ENCODE measurements at regions not wholly inside any gene's neighbourhood (a gene's known extent, or its start where the extent isn't known, plus 50 kb on each side); places are given as distances from the start of the nearest gene placed in this dataset.
"Not testable (repeated sequence)": the region's sequence is repeated elsewhere in the genome, so short reads cannot be mapped to it uniquely, and the experiment has no call there.

DNA sequence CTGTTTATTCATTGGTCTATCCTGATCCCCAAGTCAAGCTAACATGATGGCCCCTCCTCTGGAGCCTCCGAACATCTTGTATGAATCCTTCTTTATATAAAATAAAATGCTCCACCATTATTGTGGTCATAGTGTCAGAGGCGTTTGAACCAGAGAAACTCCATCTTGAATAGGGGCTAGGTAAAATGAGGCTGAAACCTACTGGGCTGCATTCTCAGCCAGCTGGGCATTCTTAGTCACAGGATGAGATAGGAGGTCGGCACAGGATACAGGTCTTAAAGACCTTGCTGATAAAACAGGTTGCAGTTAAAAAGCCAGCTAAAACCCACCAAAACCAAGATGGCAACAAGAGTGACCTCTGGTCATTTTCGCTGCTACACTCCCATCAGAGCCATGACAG is 905.8 kb upstream of the AUTS2 start:
- DNase-seq = no peak

DNA sequence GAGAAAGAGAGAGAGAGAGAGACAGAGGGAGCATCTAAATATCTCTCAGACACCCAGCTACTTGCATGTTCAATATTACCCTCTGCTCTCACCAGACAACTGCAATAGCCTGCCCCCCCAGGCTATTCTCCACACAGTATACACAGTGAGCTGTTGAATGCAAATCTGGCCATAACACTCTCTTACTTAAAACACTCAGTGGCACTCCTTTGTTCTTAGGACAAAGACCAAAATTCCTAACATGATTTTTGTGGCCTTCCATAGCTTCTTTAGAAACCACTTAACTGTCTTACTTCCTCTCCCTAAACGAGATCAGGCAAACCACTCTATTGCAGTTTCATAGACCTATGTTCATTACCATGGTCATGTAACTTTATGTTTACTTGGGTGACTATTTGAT is 903.6 kb upstream of the AUTS2 start:
- no peak for DNase-seq

DNA sequence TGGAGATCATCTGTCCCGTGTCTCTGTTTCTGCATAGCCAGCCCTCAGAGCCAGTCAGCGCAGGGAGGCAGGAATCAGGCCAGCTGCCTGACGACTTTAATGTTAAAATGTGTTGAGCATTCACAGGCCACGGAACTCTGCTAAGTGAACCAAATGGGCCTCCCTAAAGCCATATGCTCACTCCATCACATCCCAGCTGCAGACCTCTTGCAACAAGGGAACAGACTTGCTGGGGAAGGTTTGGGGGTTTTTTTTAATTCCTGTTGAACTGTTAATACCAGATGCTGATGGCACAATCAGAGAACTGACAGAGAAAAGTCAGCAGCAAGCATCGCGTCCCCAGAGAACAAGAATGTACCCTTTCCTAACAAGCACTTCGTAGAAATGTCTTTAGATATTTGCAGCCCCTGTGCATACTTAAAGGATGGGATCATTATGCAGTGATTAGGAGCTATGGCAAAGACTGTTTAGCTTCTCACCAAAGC is 900.4 kb upstream of the AUTS2 start:
- DNase-seq = no peak

DNA sequence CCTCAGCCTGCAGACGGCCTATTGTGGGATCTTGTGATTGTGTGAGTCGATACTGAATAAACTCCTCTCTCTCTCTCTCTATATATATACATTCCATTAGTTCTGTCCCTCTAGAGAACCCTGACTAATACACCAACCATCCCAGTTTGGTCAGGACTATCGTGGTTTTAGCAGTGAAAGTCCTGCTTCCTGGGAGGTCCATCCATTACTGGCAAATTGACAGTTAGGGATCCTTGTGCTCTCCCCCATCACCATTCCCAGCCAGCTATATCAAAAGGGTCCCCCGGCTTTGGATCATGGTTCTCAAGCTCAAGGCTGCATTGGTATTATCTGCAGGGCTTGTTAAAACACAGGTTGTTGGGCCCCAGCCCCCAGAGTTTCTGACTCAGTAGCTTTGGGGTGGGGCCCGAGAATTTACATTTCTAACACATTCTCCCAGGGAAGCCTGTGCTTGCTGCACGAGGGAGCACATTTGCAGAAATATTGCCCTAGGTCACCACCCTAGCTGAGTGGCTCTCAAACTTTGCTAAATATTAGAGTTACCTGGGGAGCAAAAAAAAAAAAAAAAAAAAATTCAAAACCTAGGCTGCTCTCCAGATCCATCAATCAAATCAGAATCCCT is 899.1 kb upstream of the AUTS2 start:
- DNase-seq = no peak

DNA sequence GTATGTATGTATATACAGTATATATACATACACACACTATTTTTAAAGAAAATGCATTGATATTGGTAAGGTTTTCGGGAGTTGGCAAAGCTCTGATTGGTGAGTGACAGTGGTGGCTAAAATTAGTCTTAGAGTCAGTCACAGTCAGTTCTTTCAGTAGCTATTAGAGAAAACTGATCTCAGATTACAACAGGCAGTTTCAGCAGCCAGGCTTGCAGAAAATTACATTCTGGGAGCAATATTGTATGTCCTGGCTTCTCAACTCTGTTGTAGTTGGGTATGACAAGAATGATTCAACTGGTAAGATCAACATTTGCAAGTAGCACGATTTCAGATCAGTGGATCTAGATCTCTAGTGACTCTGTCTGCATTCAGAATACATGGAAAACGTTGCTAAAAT is 897.9 kb upstream of the AUTS2 start:
- no peak for DNase-seq

DNA sequence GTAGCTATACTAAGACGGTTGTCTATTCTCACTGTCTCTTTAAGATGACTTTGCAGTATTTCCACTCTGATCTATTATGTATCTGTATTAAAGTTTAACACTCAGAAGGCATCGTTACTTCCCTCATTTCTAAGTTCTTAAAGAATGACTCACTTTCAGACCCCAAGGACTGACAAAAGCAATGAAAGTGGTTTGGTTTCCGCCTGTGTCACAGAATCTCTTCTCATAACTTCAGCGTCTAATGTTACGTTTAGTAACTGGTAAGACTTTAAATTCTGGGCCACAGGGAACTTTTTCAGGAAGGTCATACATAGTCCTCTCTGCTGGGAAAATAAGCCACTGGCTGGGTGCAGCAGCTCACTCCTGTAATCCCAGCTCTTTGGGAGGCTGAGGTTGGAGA is 892.0 kb upstream of the AUTS2 start:
- no peak for DNase-seq

DNA sequence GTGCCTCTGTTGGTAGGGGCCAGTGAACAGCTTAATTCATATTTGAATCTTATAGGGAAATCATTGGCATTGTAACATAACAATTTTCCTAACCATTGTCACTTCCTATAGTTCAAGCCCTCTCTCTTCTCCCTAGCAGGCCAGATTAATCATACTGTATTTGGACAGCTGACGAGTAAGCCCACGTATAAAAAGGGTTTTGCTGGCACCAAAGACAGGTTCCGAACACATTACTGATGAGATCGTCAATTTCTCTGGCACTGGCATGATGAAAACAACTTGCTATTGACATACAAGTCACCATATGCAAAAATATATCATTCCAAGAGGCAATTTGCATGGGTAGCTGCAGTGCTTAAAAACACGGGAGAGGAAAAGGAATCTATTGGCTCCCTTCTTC is 891.1 kb upstream of the AUTS2 start:
- DNase-seq = no peak

DNA sequence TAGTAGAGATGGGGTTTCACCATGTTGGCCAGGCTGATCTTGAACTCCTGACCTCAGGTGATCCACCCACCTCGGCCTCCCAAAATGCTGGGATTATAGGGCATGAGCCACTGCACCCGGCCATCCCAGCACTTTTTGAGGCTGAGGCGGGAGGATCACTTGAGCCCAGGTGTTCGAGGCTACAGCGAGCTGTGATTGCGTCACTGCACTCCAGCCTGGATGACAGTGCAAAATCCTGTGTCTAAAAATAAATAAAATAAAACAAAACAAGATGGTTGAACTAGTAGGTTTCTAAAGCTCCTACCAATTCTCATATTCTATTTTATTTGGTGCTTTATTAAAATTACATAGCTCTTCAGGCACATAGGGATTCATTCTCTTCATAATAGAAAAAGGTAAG is 890.3 kb upstream of the AUTS2 start:
- no peak for DNase-seq

DNA sequence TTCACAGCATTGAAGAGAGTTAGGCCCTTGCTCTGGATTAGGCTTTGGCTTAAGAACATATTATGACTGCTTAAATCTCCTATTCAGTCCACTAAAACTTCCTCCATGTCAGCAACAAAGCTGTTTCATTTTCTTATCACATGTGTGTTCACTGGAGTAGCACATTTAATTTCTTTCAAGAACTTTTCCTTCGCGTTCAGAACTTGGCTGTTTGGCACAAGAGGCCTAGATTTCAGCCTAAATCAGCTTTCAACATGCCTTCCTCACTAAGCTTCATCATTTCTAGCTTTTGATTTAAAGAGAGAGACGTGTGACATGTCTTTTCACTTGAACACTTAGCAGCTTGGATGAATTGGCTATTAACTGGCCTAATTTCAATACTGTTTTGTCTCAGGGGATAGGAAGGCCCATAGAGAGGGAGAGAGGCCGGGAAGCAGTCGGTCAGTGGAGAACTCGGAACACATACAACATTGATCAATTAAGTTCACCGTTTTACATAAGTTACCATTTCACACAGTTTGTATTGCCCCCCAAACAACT is 885.2 kb upstream of the AUTS2 start:
- DNase-seq = no peak

DNA sequence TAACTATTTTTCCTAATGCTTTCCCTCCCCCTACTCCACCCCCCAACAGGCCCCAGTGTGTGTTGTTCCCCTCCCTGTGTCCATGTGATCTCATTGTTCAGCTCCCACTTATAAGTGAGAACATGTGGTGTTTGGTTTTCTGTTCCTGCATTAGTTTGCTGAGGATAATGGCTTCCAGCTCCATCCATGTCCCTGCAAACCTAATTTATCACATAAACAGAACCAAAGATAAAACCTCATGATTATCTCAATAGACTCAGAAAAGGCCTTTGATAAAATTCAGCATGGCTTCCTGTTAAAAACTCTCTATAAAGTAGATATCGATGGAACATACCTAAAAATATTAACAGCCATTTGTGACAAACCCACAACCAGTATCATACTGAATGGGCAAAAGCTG is 884.1 kb upstream of the AUTS2 start:
- not testable (repeated sequence) for DNase-seq

DNA sequence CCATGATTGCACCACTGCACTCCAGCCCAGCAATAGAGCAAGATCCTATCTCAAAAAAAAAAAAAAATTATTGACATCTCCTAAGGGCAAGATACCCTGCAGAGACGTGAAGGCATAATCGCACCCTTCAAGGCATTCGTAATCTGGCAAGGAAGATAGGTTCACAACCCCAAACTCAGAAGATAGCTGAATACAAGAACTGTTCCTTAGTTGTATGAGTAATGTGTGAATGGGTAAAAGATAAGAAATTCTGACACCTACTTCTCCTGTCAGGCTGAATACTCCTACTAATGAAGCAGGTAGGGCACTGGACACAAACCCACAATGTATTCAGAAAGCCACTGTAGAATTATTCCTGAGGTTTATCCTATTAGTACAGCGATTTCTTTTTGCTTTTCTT is 882.4 kb upstream of the AUTS2 start:
- no peak for DNase-seq

DNA sequence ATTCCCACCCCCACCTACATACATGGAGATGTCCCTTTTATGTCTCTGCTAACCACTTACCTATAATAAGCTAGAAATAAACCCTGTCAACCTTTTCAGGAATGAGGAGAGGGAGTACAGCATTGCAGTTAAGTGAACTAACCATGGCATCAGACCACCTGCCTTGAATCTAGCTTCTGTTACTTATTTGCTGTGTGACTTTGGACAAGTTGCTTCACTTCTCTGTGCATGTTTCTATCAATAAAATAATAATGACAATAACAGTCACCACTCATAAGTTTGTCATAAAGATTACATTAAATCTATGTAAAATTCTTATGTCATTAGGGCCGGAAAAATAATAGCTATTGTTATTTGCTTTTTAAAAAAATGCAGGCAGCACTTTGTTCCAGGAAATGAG is 881.1 kb upstream of the AUTS2 start:
- DNase-seq = no peak

DNA sequence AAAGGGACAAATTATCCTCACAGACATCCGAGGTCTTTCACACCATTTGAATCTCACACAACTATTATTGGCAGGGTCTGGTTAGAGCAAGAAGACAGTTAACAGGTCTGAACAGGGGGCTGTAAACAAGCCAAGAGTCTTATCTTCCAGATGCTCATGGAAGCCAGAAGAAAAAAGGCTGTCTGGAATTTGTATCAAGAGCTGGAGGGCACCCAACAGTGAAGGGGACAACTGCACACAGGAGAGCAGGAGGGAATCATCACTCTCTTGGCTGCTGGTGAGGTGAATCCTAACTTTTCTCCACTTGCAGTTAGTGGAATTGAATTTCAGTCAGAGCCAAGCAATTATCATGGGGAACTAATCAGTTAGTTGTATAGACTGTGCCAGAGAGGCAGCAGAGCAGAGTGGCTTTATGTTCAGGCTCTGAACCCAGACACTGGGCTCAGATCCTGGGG is 880.2 kb upstream of the AUTS2 start:
- no peak for DNase-seq

DNA sequence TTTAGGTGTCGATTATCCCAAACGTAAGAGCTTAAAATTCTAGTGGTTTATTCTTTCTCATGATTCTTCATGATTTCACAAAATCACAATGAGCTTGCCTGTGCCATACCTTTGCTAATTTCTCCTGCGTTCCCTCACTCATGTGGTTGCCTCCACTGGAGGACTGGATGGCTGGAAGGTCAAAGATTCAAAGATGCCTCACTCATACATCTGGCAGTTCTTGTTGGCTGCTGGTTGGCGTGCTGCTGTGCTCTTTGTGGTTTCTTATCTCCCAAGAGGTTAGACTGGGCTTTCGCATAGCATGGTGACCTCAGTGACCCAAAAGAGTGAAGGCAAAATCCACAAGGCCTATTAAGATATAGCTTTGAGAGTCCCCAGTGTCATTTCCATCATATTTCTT is 877.6 kb upstream of the AUTS2 start:
- no peak for DNase-seq

DNA sequence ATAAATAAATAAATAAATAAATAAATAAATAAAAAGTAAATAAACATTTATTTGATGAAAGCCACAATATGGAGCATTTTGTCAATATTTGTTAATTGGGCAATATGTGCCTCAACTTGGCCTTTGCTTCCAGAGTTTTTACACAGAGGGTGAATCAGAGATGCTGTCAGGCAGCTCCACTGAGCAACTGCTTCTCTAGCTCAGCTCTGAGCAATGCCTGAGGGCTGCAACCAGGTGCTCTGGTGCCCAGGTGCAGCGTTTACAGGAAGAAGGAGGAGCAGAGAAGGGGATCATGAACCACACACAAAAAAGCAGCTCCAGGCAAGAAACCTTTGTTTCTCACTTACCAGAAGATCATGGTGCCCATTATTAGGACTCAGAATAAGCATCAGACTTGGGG is 876.2 kb upstream of the AUTS2 start:
- DNase-seq = no peak

DNA sequence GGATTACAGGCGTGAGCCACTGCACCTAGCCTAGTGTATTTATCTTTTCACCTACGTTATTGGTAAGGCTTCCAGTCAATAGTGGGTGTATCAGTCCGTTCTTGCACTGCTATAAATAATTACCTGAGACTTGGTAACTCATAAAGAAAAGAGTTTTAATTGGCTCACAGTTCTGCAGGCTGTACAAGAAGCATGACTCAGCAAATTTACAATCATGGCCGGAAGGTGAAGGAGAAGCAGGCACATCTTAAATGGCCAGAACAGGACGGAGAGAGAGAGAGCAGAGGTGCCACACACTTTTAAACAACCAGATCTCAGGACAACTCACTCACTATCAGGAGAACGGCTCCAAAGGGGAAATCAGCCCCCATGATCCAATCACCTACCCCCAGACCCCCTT is 873.3 kb upstream of the AUTS2 start:
- DNase-seq = no peak

DNA sequence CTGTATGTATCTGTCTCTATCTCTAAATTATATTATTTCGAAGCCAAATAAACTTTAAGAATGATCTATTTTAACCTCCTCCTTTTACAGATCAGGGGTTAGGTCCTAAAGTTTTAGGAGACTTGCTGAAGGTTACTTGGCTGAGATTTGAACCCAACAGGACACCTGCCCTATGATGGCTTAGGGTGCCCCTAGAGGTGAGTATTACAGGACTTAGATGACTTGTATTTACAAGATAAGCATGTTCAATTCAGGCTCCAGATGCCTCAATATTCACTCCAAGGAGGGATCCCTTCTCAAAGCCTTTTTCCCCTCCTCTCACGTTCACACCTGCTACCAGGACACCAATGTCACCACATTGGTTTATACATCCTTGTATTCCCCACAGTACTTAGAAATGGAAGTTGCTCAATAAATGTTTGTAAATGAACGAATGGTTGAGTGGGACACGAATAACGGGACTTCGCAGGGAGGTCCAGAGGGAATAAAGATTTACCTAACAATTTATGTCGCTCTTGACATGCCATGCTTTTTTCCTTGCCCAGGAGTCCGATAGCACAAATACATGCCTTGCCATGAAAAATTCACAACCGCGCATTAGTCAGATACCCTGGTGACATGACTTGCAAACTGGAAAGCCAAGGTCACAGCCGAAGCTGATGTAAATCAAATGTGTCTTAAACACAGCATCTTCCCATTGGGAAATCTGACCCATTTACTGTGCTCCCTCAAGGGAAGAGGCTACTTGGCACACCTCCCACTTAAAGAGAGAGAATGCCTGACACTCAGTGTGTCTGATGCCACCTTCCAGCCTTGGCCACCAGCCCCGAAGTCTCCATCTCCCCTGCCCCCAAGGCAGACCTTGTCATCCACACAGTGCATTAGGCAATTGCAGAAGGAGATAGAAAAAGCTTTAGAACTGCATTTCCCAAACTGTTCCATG is 872.2 kb upstream of the AUTS2 start:
- no peak for DNase-seq

DNA sequence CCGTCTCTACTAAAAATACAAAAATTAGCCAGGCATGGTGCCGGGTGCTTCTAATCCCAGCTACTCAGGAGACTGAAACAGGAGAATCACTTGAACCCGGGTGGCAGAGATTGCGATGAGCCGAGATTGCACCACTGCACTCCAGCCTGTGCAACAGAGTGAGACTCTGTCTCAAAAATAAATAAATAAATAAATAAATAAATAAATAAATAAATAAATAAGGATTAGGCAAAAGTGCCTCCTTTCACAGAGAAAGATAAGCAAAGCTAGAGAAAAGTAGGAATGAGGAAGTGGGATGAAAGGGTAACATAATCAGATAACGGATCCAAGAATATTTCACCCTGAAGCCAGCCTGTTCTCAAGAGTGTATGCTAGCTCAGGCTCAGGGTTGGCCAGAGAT is 869.6 kb upstream of the AUTS2 start:
- not testable (repeated sequence) for DNase-seq

DNA sequence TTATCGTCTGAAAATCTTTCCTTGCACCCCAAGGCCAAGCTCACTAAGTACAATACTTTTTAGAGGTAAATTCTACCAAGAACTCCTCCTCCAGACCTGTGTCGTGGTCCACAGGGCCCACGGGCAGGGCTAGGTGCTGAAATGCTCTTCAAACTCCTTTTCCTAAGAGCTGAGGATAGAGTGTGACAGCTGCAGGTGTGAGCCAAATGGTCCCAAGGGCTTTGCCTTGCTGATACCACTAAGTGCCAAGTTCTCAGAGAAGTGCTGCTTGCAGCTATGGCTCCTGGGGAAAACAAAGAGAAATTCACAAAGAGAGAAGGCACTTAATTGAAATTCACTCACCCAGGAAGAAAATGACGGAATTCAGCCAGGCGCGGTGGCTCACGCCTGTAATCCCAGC is 868.9 kb upstream of the AUTS2 start:
- no peak for DNase-seq

DNA sequence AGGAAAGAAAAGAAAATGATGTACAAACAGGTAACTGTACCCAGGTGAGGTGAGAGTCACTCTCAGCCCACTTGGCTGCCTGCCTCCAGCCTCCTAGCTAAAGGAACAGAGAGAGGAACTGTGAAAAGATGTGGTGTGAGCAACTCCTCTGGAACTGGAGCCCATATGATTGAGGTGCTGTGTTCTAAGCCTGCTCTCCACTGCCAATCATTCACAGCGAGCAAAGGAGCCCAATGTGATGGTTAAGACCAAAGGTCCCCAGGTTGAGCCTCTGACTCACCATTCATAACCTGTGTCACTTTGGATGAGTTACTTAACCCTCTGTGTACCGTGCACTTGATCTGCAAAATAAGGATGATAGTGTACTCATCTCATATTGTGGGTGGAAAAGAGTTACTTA is 868.1 kb upstream of the AUTS2 start:
- DNase-seq = no peak

DNA sequence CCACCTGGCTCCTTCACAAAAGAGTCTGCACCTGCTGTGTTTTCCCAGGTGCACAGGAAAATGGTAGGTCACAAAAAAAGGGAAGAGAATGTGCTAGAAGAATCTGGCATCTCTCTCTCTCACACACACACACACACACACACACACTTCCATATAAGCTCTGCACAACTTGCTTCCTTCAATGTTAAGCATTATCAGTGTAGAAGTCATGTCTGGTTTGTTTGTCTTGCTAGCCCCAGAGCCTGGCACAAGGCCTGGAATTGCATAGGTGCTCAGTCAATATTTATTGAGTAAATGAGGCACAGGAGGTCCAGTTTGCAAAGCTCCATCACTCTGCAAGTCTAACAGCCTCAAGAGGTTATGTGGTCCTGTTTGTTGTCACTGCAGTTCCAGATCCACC is 867.3 kb upstream of the AUTS2 start:
- no peak for DNase-seq

DNA sequence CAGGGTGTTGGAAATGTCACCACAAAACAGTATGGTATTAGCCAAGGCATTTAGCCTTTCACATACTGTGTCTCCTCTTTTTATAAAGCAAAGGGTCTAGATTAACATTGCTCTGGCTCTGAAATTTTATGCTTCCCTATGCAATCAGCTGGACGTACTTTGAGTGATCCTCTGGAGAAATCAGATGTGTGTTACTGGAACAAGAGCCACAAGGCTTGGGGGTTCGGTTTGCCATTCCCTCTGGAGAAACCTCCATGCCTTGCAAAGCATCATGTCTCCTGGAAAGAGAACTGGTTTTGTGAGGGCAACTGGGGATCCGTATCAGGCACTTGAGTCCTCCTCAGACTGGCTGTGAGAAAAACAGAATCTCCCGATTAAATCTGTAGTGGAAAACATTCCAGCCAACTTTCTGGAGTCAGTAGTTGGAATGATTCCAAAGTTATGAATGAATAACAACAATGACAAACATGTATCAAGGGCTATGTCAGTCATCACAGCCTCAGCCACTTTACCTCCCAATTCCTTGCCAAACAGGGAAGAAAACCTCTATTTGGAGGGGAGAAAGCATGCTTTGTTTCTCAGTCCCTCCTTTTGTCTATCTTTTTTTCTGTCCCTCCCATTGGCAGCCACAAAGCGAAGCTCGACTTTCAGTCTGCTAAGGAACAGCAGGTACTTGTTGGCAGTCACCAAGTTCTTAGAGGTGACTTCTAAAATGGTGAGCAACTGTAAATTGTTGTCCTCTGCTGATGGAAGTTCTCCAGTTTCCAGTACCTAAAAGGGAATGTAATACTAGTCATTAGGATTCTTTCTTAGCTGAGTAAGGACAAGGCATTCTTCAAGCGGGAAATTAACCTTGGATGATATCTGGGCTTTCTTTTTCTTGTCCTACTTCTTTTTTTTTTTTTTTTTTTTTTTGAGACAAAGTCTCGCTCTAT is 864.8 kb upstream of the AUTS2 start:
- DNase-seq = no peak

DNA sequence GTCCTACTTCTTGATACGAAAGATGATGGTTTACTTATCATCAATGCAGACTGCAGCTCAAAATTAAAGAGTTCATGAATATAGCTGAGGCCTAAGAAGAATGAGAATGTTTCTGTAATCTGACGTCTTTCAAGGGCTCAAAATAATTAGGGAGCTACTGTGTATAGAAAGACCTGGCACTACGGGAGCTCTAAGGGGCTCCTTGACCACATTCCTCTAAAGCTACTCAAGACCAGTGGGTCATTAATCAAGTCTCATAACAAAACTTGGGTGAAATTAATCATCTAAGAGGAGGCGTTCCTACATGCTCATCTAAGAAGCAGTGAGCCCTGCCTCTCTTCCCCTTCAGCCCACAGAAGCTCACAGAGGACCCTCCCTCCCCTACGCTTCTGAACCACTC is 863.8 kb upstream of the AUTS2 start:
- DNase-seq = no peak

Measured in CD4-positive, alpha-beta T cell treated with Interleukin-1 beta for 1 hour (primary cell).